ENCODE measurements at regions not wholly inside any gene's neighbourhood (a gene's known extent, or its start where the extent isn't known, plus 50 kb on each side); places are given as distances from the start of the nearest gene placed in this dataset.

GRCh38 chr4:136025540-136025939 lies 1506.8 kb downstream of the PCDH18 start:
- no peak for DNase-seq (ENCODE audit: low read depth)

GRCh38 chr4:136017556-136017955 lies 1514.7 kb downstream of the PCDH18 start:
- no peak for TF ChIP-seq CTCF (conservative IDR thresholded peaks at IDR 0.05; ENCODE audit: low read depth, low read length)
- H3K4me3 ChIP-seq (ENCODE audit: low read length), result no peak overlapping the region
- no peak for DNase-seq (ENCODE audit: low read depth)

More at GRCh38 chr4:136025540-136025939, 1506.8 kb downstream of the PCDH18 start:
- H3K4me3 ChIP-seq (ENCODE audit: low read length), result no peak overlapping the region
- TF ChIP-seq CTCF (conservative IDR thresholded peaks at IDR 0.05; ENCODE audit: low read depth, low read length), result no peak

- H3K4me3 ChIP-seq (ENCODE audit: low read length), result no peak overlapping the region
- no peak for DNase-seq (ENCODE audit: low read depth)
- TF ChIP-seq CTCF (conservative IDR thresholded peaks at IDR 0.05; ENCODE audit: low read depth, low read length), result no peak
Measured at GRCh38 chr4:136012220-136012619, 1520.1 kb downstream of the PCDH18 start.

GRCh38 chr4:136009258-136009832 lies 1522.9 kb downstream of the PCDH18 start:
- DNase-seq (ENCODE audit: low read depth), result no peak
- TF ChIP-seq CTCF (conservative IDR thresholded peaks at IDR 0.05; ENCODE audit: low read depth, low read length), result no peak
- no peak overlapping the region for H3K4me3 ChIP-seq (ENCODE audit: low read length)

GRCh38 chr4:136007991-136008390 lies 1524.3 kb downstream of the PCDH18 start:
- no peak overlapping the region for H3K4me3 ChIP-seq (ENCODE audit: low read length)
- no peak for TF ChIP-seq CTCF (conservative IDR thresholded peaks at IDR 0.05; ENCODE audit: low read depth, low read length)
- no peak for DNase-seq (ENCODE audit: low read depth)

GRCh38 chr4:136002316-136002715 lies 1530.0 kb downstream of the PCDH18 start:
- TF ChIP-seq CTCF (conservative IDR thresholded peaks at IDR 0.05; ENCODE audit: low read depth, low read length), result no peak
- no peak overlapping the region for H3K4me3 ChIP-seq (ENCODE audit: low read length)
- no peak for DNase-seq (ENCODE audit: low read depth)

- H3K4me3 ChIP-seq (ENCODE audit: low read length), result no peak overlapping the region
- no peak for DNase-seq (ENCODE audit: low read depth)
- no peak for TF ChIP-seq CTCF (conservative IDR thresholded peaks at IDR 0.05; ENCODE audit: low read depth, low read length)
Measured at GRCh38 chr4:136001791-136002190, 1530.5 kb downstream of the PCDH18 start.
